HepG2 (cell line): ENCODE measurements at regions not wholly inside any gene's neighbourhood (a gene's known extent, or its start where the extent isn't known, plus 50 kb on each side); places are given as distances from the start of the nearest gene placed in this dataset.

Experiments
- ATAC-seq: fragments of 200-7000 bp; cut with Tn5 transposase; 3 replicates; pipeline ENCODE4 v1.9.1; 2020; ENCODE audit warnings: mild to moderate bottlenecking, moderate library complexity
- BruUV-seq: library from RNA; stranded (reverse); fragments of 400-500 nt; replicated peaks from 2 replicates; lab custom pipeline; 2021; lab: Mats Ljungman, UMichigan
- CTCF ChIA-PET: fragments of 300-600 bp; formaldehyde crosslinking; extraction: SDS; loops from one replicate; lab custom pipeline; 2021; ENCODE audit warnings: low total read pairs, inconsistent platforms, low intra/inter-chr PET ratio; lab: Yijun Ruan, JAX
- POLR2A ChIA-PET: fragments of 350-600 bp; sonication (Branson Sonifier 250); formaldehyde crosslinking; loops from one replicate; lab custom pipeline; 2020; ENCODE audit warnings: antibody characterized with exemption, inconsistent platforms; lab: Yijun Ruan, JAX
- DNase-seq: peaks from one replicate; pipeline ENCODE4 v3.0.0-alpha.2; 2015; ENCODE audit warnings: low spot score
- FAIRE-seq: peaks from 3 replicates; lab custom pipeline; 2011; peaks lifted over from hg19 to GRCh38; lab: Jason Lieb, UNC
- H2AFZ ChIP-seq: one replicate; pipeline ENCODE4 v1.6.1; 2011; ENCODE audit warnings: low read length, inconsistent platforms
- H3K27ac ChIP-seq: fragments of 300-600 bp; 3 replicates; pipeline ENCODE4 v1.8.0; 2011; ENCODE audit warnings: mixed run types, mild to moderate bottlenecking, mixed read lengths, low read length, inconsistent platforms; ENCODE audit not compliant: insufficient read depth; ENCODE audit errors: extremely low read length
- H3K27me3 ChIP-seq, 2 experiments: fragments of 200-600 bp in 1 of 2; 2 replicates in 1 of 2; 3 replicates in 1 of 2; pipeline versions ENCODE4 v1.6.0 to v1.8.0; 2011; ENCODE audit warnings: low read length in 2 of 2, mild to moderate bottlenecking in 2 of 2, moderate library complexity in 2 of 2, inconsistent platforms in 1 of 2; ENCODE audit not compliant: insufficient read depth in 2 of 2, control insufficient read depth in 1 of 2
- H3K36me3 ChIP-seq, 2 experiments: fragments of 200-600 bp in 1 of 2; replicated peaks in 1 of 2; 2 replicates in 1 of 2; 3 replicates in 1 of 2; pipeline versions ENCODE4 v1.5.1 to v1.8.0; 2011; ENCODE audit warnings: low read length in 2 of 2, inconsistent platforms in 1 of 2; ENCODE audit not compliant: insufficient read depth in 2 of 2, control insufficient read depth in 1 of 2
- H3K4me1 ChIP-seq: 2 replicates; pipeline ENCODE4 v1.5.1; 2012; ENCODE audit warnings: low read length, inconsistent platforms; ENCODE audit not compliant: insufficient read depth
- H3K4me2 ChIP-seq: 2 replicates; pipeline ENCODE4 v1.6.0; 2011; ENCODE audit warnings: low read depth, low read length, inconsistent platforms
- H3K4me3 ChIP-seq, 3 experiments: fragments of 200-600 bp in 1 of 3; sonication (generic), shearing (Covaris generic) in 1 of 3; replicated peaks in 1 of 3; 2 replicates each; pipeline ENCODE4 v1.5.1; 2011 to 2016; ENCODE audit warnings: low read length in 3 of 3, inconsistent platforms in 2 of 3, low read depth in 2 of 3, mild to moderate bottlenecking in 2 of 3, control low read depth in 1 of 3, mixed read lengths in 1 of 3; ENCODE audit not compliant: insufficient read depth in 1 of 3
- H3K79me2 ChIP-seq: one replicate; pipeline ENCODE4 v1.6.1; 2011; ENCODE audit warnings: low read length, inconsistent platforms; ENCODE audit not compliant: insufficient read depth
- H3K9ac ChIP-seq: 2 replicates; pipeline ENCODE4 v1.6.0; 2011; ENCODE audit warnings: mild to moderate bottlenecking, low read depth, low read length, inconsistent platforms; ENCODE audit not compliant: insufficient read depth
- H3K9me3 ChIP-seq: 2 replicates; pipeline ENCODE4 v1.5.1; 2012; ENCODE audit warnings: mild to moderate bottlenecking, low read length
- H4K20me1 ChIP-seq: 2 replicates; pipeline ENCODE4 v1.6.0; 2011; ENCODE audit warnings: inconsistent platforms, mild to moderate bottlenecking, low read length, moderate library complexity; ENCODE audit not compliant: insufficient read depth
- SAFB2 ChIP-seq: sonication (generic); formaldehyde crosslinking; IDR thresholded peaks from 2 replicates; pipeline ENCODE4 v1.5.1; 2020; ENCODE audit warnings: missing genetic modification reagents, low read depth, mild to moderate bottlenecking, borderline replicate concordance
- ZNF496 ChIP-seq: sonication (generic); formaldehyde crosslinking; IDR thresholded peaks from 2 replicates; pipeline ENCODE4 v1.8.1; 2023; ENCODE audit warnings: mild to moderate bottlenecking, moderate library complexity, missing genetic modification reagents; ENCODE audit not compliant: insufficient replicate concordance
- ZSCAN31 ChIP-seq: sonication (generic); formaldehyde crosslinking; IDR thresholded peaks from 2 replicates; pipeline ENCODE4 v1.5.0; 2020; ENCODE audit warnings: low read depth, mild to moderate bottlenecking, missing genetic modification reagents
- WGBS: methylation state at CpG from one replicate; pipeline ENCODE4 v1.1.6; 2017; ENCODE audit warnings: low lambda C conversion rate; 5-methylcytosine and 5-hydroxymethylcytosine counted together
- in situ Hi-C: cut with HindIII; loops from 2 replicates; pipeline ENCODE4 v1.10.0; 2017; ENCODE audit warnings: low pct_unique_long_range_greater_than_20kb; ENCODE audit not compliant: extremely low pct_ligation_motif_present
- intact Hi-C: fragments of 100-400 bp; cut with micrococcal nuclease; formaldehyde crosslinking; loops from one replicate; pipeline ENCODE4 v1.10.0; 2022; ENCODE audit not compliant: unreplicated experiment
- TF ChIP-seq, protein P1 (sequence below): sonication (generic); formaldehyde crosslinking; IDR thresholded peaks from 2 replicates; pipeline ENCODE4 v1.5.0; 2020; ENCODE audit warnings: mild to moderate bottlenecking, missing genetic modification reagents
- TF ChIP-seq, protein P2 (sequence below): sonication (generic); formaldehyde crosslinking; IDR thresholded peaks from 2 replicates; pipeline ENCODE4 v1.9.0; 2021; ENCODE audit warnings: missing genetic modification reagents, mild to moderate bottlenecking, borderline replicate concordance

DNA sequence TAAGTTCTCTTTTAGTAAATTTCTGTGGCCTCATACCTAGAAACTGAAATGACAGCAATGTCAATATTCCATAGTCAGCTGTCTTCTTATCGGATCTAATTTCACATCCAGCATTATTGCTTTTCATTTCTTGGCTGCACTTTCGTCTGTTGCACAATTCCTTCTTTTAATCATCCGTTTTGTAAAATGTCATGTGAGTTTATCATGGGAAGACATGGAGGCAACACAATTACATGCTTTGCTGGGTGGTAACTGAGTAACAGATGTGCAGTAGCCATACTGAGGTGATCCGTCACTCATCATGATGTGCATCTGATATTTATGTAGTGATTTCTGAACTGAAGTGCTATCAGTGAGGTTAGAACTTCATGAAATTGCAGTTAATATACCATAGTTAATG is 68.3 kb upstream of the SLC7A11 start (continued):
- TF ChIP-seq, protein P1, sequence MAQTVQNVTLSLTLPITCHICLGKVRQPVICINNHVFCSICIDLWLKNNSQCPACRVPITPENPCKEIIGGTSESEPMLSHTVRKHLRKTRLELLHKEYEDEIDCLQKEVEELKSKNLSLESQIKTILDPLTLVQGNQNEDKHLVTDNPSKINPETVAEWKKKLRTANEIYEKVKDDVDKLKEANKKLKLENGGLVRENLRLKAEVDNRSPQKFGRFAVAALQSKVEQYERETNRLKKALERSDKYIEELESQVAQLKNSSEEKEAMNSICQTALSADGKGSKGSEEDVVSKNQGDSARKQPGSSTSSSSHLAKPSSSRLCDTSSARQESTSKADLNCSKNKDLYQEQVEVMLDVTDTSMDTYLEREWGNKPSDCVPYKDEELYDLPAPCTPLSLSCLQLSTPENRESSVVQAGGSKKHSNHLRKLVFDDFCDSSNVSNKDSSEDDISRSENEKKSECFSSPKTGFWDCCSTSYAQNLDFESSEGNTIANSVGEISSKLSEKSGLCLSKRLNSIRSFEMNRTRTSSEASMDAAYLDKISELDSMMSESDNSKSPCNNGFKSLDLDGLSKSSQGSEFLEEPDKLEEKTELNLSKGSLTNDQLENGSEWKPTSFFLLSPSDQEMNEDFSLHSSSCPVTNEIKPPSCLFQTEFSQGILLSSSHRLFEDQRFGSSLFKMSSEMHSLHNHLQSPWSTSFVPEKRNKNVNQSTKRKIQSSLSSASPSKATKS (CRISPR knock-in tag): no peak
- TF ChIP-seq ZSCAN31 (CRISPR knock-in tag) (no peak), ZNF496 (no peak)
- TF ChIP-seq, protein P2, sequence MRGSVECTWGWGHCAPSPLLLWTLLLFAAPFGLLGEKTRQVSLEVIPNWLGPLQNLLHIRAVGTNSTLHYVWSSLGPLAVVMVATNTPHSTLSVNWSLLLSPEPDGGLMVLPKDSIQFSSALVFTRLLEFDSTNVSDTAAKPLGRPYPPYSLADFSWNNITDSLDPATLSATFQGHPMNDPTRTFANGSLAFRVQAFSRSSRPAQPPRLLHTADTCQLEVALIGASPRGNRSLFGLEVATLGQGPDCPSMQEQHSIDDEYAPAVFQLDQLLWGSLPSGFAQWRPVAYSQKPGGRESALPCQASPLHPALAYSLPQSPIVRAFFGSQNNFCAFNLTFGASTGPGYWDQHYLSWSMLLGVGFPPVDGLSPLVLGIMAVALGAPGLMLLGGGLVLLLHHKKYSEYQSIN (CRISPR knock-in tag): no peak
- TF ChIP-seq, all 625 proteins: peak for 0

DNA sequence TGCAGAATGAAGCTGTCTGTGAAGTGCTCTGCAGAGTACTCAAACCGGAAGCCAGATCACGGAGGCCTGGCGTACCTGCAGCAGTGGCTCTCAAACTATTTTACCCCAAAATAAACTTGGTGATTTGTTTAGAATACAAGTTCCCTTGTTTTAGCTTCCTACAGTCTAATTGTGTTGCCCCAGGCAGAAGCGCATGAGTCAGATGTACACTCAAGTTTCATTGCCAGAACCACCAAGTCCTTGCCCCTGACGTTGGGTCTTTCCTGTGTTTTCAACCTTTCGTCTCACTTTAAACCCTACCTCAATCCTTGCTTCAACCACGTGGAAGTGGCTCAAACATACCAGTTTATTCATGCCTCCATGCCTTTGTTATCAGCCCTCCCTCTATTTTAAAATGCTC is 66.2 kb upstream of the SLC7A11 start:
- 68% methylated on average over 7 of the region's 7 CpGs for WGBS
- intact Hi-C loops (no loop called here), in situ Hi-C loops (no loop called here)
- Histone ChIP-seq H3K9me3 (no peaks in the 10 kb centered on the region), H3K4me3 (no peak overlapping the region), H4K20me1 (no peaks in the 10 kb centered on the region), H3K36me3 (no peaks in the 10 kb centered on the region), H3K4me1 (no peaks in the 10 kb centered on the region), H2AFZ (no peak overlapping the region), H3K27me3 (no peaks in the 10 kb centered on the region), H3K9ac (no peak overlapping the region), H3K4me2 (no peak overlapping the region), H3K27ac (no peak overlapping the region), H3K79me2 (no peaks in the 10 kb centered on the region)
- DNase-seq (no peak), ATAC-seq (no peak), FAIRE-seq (no peak)
- no peak for TF ChIP-seq SAFB2 (CRISPR knock-in tag)
- ChIA-PET POLR2A (no interaction called here), CTCF (no interaction called here)
- no TSS peak for BruUV-seq
